HG02938 (cell line): ENCODE measurements at regions not wholly inside any gene's neighbourhood (a gene's known extent, or its start where the extent isn't known, plus 50 kb on each side); places are given as distances from the start of the nearest gene placed in this dataset.
A peak's percentile ranks its signal among the peaks of the same experiment; 100 is the strongest.
"Not testable (repeated sequence)": the region's sequence is repeated elsewhere in the genome, so short reads cannot be mapped to it uniquely, and the experiment has no call there.

Source experiments
- ATAC-seq: cut with Tn5 transposase; IDR thresholded peaks from one replicate; pipeline ENCODE4 v1.9.1; 2021; ENCODE audit warnings: mild to moderate bottlenecking, moderate library complexity; ENCODE audit not compliant: unreplicated experiment

- ATAC-seq, result no peak
Measured at GRCh38 chr4:129971419-129971818, 875.5 kb downstream of the C4orf33 start.

DNA sequence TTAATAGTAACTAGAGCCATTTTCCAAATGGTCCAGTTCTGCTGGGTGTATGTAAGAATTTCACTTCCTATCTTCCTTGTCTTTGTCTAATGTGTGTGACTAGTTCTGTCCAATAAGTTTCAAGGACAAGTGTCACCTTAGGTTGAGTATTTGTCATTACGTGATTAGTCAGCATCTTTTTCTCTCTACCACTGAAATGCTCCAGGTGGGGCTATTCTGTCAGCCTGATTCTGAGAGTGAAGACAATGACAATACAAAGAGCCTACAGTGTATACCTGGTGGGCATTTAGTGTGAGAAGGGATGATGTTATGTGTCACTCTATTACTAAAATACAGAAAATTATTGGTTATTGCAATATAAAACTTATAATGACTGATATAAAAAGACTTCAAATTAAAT lies 876.3 kb downstream of the C4orf33 start:
- ATAC-seq, result no peak

DNA sequence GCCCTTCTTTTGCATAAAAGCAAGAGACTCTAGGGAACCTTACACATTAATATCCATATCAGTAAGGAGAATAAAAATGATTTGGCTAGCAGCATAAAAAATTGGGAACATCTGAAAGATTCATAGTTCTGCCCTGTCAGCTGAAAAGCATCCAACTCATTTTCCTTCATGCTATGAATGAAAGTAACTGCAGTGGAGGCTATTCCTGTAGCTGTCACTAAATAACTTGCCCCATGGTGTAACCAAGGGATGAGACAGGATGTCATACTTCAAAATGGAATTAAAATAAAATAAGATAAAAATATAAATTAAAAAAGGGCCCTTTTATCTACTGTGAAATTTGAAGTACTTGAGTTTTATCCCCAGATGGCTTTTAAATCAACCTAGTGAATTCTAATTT lies 878.8 kb downstream of the C4orf33 start:
- no peak for ATAC-seq

DNA sequence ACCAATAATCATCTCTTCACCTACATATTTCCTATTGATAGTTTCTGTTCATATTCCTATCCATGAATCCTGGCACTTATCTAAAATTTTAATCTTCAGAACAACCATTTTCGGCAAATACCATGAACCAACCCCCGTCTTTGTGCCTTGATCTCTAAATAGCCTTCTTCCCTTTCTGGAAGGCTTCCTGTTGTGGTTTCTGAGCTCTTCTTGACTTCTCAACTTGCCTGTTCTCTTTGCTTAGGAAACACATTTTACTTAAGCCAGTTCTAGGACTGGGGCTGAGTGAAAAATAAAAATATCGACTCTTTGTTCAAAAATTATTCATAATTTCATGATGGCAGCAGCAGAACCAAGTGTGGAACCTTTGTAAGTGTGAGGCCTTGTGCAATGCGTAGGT lies 882.4 kb downstream of the C4orf33 start:
- no peak for ATAC-seq

GRCh38 chr4:129988957-129989356 lies 893.0 kb downstream of the C4orf33 start:
- ATAC-seq, result no peak

DNA sequence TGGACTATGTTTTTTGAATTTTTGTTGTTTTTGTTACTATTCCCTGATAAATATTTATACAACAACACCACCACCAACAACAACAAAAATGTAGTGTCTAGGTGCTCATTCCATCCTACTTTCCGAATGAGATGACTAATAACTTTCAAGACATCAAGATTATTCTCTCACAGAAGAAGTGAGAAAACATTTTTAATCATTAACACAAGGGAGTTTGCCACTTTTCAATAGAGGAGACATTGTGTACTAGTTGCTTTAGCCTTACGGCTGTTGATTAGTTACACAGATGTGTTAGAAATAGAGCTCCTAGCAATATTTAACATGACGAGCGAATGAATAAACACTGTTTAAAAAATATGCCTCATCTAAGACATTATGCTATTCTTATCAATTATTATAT lies 898.8 kb downstream of the C4orf33 start:
- peak; percentile 77 for ATAC-seq

DNA sequence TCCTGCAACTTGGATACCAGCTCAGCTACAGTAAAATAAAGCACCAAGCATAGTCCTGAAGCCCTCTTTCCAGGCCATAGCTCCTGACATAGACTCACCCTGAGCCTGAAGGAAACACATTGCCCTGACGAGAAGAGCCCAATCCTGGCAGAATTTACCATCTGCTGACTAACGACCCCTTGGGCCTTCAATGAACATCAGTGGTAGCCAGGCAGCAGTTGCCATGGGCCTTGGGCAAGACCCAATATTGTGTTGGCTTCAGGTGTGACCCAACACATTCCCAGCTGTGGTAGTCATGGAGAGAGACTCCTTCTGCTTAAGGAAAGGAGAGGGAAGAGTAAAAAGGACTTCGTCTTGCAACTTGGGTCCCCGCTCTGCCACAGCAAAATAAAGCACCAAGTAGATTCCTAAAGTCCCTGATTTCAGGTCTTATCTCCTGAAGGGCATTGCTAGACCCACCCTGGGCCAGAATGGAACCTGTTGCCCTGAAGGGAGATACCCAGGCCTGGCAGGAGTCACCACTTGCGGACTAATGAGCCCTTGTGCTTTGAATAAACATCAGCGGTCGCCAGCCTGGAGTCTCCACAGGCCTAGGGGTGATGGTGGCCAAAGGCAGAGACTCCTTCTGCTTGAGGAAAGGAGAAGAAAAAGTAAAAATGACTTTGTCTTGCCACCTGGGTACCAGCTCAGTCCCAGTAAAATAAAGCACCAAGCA lies 902.6 kb downstream of the C4orf33 start:
- no peak for ATAC-seq

DNA sequence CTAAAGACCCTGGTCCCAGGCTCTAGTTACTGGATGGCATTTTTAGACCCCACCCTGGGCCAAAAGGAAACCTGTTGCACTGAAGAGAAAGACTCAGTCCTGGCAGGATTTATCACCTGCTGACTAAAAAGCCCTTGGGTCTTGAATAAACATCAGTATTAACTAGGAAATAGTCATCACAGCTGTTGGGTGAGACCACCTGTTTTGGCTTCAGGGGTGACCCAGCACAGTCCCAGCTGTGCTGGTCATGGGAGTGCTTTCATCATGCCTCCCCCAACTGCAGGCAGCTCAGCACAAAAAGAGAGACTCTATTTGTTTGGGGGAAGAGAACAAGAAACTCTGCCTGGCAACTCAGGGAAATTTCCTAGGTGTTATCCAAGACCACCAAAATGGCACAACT lies 903.2 kb downstream of the C4orf33 start:
- ATAC-seq, result no peak

- ATAC-seq, result no peak
Measured at GRCh38 chr4:130008461-130008860, 912.5 kb downstream of the C4orf33 start.

GRCh38 chr4:130012806-130013205 lies 916.9 kb downstream of the C4orf33 start:
- ATAC-seq, result not testable (repeated sequence)

- ATAC-seq, result no peak
Measured at GRCh38 chr4:130021706-130022105, 925.8 kb downstream of the C4orf33 start.

DNA sequence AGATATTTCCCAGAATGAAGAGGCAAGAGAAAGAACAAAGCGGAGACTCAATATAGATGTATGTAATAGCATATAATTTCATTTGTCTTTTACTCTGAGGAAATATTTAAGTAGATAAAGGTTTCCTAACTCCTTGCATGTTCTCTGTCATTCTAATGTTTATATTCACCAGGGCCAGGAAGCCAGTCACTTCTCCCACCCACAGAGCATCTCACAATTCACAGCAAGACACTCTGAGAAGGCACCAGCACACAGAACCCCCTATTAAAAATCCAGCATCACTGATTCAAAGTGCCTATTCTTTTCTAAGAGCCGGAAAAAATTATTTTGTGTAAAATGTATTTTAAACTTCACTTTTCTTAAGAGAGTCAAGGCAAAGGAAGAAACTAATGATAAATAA lies 927.1 kb downstream of the C4orf33 start:
- no peak for ATAC-seq

DNA sequence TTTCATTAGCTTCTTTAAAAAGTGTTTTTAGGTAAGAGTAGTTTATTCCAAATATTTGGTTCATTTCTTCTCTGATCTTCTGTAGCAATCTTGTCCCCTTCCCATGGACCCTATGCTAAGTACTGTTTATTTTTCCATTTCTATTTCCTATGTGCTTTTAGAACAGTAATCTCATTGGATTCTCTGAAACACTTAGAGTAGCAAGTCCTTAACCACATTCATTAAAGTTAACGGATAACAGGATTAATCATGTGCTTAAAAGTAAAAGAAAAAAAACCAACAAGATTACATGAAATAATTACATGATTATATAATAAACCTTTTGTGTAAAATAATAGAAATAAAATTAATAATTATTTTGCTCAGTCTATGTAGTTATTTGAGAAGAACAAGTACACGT lies 929.7 kb downstream of the C4orf33 start:
- no peak for ATAC-seq

DNA sequence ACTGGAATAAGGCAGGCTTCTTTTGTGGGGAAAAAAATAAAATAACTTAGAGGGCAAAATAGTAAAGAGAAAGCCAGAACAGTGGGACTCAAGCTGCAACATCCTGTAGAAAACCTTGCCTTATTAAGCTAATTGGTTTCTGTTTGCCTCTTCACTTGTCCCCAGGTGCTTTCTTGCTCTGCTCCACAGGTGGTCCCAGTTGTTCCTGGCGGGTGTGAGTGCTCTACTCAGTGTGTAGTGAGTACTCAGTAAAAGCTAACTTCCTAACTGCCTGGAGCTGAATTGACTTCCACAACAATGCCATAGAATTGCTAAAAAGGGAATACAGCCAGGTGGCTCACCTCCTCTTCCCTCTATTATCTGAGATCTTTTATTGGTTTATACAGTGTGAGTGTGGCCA lies 930.2 kb downstream of the C4orf33 start:
- ATAC-seq, result no peak

DNA sequence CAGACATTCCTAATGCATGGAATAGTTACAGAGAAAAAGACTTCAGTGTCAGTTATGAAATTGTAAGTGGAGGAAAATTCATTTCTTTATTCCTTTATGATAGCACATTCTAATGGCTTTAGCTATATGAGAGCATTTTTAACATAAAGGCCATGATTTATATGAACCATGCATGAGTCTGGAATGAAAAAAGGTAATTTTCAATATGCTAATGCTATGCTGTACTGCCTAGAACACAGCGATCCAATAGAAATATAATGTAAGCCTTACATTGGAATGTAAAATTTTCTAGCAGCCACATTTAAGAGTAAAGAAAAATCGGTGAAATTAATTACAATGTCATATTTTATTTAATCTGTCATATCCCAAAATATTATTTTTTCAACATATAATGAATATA lies 932.0 kb downstream of the C4orf33 start:
- no peak for ATAC-seq

DNA sequence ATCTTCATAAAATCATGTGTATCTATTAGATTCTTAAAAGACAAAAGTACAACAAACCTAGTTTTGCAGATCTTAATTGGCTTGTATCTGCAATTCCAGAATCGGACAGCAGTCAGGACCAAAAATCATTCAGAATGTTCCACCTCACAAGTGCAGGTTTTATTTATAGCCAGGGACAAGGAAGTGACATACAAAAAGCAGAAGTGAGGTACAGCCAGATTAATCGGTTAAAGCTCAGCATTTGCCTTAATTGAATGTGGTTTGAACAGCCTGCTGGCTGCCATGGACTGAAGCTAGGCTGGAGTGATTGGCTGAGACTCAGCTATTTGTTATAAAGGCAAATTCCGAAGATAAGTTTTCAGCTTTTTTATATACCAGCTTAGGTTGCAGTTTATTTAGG lies 932.6 kb downstream of the C4orf33 start:
- ATAC-seq, result peak; percentile 98

DNA sequence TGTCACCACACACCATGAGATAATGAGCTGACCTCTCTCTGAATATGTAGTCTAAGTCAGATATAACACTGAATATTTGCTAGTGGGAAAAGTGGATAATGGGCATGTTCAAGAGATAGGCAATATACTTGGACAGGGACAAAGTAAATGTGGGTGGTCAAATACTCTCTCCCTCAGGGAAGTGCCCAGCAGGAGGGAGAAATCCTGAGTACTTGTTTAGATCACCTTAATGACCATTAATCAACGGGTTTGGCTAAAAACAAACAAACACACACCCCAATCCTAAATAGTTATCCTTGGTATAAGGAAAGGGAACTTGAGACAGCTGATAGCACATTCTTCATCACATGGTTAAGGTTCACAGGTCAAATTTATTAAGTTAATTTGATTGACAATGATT lies 933.5 kb downstream of the C4orf33 start:
- ATAC-seq, result no peak

- no peak for ATAC-seq
Measured at GRCh38 chr4:130031858-130032257, 935.9 kb downstream of the C4orf33 start.

DNA sequence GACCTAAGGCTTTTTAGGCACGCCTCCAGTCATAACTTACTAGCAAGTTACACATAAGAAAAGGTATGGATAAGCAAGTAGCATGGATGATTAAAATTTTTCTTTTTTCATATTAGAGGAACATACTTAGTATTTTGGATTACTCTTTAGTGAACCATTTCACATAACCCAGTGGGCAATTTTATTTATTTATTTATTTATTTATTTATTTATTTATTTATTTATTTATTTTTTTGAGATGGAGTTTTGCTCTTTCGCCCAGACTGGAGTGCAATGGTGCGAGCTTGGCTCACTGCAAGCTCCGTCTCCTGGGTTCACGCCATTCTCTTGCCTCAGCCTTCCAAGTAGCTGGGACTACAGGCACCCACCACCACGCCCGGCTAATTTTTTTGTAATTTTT lies 937.7 kb downstream of the C4orf33 start:
- ATAC-seq, result not testable (repeated sequence)

GRCh38 chr4:130034876-130035275 lies 938.9 kb downstream of the C4orf33 start:
- ATAC-seq, result no peak

GRCh38 chr4:130035391-130035790 lies 939.4 kb downstream of the C4orf33 start:
- no peak for ATAC-seq

DNA sequence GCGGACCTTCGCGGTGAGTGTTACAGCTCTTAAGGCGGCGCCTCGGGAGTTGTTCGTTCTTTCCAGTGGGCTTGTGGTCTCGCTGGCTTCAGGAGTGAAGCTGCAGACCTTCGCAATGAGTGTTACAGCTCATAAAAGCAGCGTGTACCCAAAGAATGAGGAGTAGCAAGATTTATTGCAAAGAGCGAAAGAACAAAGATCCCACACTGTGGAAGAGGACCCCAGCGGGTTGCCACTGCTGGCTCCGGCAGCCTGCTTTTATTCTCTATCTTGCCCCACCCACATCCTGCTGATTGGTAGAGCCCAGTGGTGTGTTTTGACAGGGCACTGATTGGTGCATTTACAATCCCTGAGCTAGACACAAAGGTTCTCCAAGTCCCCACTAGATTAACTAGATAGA lies 941.9 kb downstream of the C4orf33 start:
- ATAC-seq, result not testable (repeated sequence)

- not testable (repeated sequence) for ATAC-seq
Measured at GRCh38 chr4:130038540-130038939, 942.6 kb downstream of the C4orf33 start.
